Femur (tissue), 1 donor: ENCODE measurements at regions not wholly inside any gene's neighbourhood (a gene's known extent, or its start where the extent isn't known, plus 50 kb on each side); places are given as distances from the start of the nearest gene placed in this dataset.

Experiments
- DNase-seq: peaks from one replicate; pipeline ENCODE4 v3.0.0-alpha.2; 2017

GRCh38 chr10:130434446-130435385 is 298.5 kb downstream of the GLRX3 start:
- DNase-seq: no peak

- DNase-seq: no peak
These were observed 299.8 kb downstream of the GLRX3 start for GRCh38 chr10:130435961-130436360.

GRCh38 chr10:130438861-130439260 is 302.7 kb downstream of the GLRX3 start:
- peak; percentile 9 for DNase-seq

GRCh38 chr10:130439766-130440165 is 303.6 kb downstream of the GLRX3 start:
- DNase-seq: no peak

- DNase-seq: no peak
These were observed 304.3 kb downstream of the GLRX3 start for GRCh38 chr10:130440494-130440893.

GRCh38 chr10:130440971-130441370 is 304.8 kb downstream of the GLRX3 start:
- no peak for DNase-seq

- no peak for DNase-seq
These were observed 306.9 kb downstream of the GLRX3 start for GRCh38 chr10:130443066-130443465.

GRCh38 chr10:130453036-130453720 is 317.0 kb downstream of the GLRX3 start:
- DNase-seq: peak; percentile 7

- DNase-seq: no peak
These were observed 317.7 kb downstream of the GLRX3 start for GRCh38 chr10:130453721-130454542.

- peak; percentile 5 for DNase-seq
These were observed 318.4 kb downstream of the GLRX3 start for GRCh38 chr10:130454543-130455000.

- DNase-seq: no peak
These were observed 319.0 kb downstream of the GLRX3 start for GRCh38 chr10:130455111-130455695.

GRCh38 chr10:130455791-130456190 is 319.6 kb downstream of the GLRX3 start:
- no peak for DNase-seq

- DNase-seq: no peak
These were observed 320.4 kb downstream of the GLRX3 start for GRCh38 chr10:130456616-130457015.

GRCh38 chr10:130458509-130458908 is 322.3 kb downstream of the GLRX3 start:
- DNase-seq: no peak

GRCh38 chr10:130459011-130459410 is 322.8 kb downstream of the GLRX3 start:
- DNase-seq: peak; percentile 7

GRCh38 chr10:130459851-130460490 is 323.8 kb downstream of the GLRX3 start:
- DNase-seq: peak; percentile 5

GRCh38 chr10:130461631-130462030 is 325.4 kb downstream of the GLRX3 start:
- DNase-seq: no peak

- peak; percentile 6 for DNase-seq
These were observed 327.1 kb downstream of the GLRX3 start for GRCh38 chr10:130463104-130463875.

- DNase-seq: peak; percentile 10
These were observed 327.7 kb downstream of the GLRX3 start for GRCh38 chr10:130463876-130464364.

- peak; percentile 4 for DNase-seq
These were observed 328.2 kb downstream of the GLRX3 start for GRCh38 chr10:130464426-130464825.
